ENCODE measurements at regions not wholly inside any gene's neighbourhood (a gene's known extent, or its start where the extent isn't known, plus 50 kb on each side); places are given as distances from the start of the nearest gene placed in this dataset.

DNA sequence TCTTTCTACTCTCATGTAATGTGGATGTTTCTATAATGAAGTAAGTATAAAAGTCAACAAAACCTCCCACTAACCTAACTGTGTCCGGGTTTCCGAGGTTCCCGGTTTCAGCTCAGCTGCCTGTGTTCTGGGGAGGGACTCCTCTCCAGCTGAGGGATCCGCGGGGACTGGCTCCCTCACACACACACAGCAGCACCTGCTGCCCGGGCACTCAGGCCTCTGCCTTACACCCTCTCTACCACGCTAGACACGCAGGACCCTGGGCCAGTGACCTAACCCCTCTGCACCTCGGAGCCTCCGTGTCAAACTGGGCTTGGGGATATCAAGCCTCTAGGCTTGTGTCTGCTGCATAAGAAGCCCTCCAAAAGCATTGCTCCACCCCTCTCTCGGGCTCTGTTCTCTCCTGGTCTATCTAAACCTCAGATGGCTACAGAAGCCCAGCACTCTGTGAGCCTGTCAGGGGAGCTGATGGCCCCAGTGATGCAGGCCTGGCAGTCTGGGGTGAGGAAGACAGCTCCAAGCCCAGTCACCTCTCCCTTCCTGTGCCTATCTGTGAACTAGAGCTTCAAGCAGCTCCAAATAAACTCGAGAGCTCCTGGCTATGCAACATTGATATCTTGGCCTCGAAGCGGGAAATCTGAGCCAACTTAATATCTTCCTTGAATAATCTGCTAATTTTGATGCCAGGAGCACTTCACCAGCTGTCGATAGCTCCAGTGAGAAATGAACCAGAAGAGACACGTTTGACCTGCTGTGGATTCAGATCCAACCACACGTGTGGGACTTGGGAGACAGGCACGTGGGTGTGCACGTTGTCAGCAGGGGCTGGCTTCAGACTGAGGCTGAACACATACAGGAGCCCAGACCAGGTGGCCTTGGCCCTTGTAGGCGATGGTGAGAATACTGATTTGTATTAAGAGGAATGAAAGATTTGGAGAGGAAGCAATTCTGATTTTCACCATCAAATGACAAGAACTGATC is 232.7 kb upstream of the B3GAT1 start:
- no peak for ATAC-seq
- no peak for TF ChIP-seq CSDC2 (CRISPR knock-in tag; IDR thresholded peaks at IDR 0.05)
- no peak for TF ChIP-seq ZC3H10 (CRISPR knock-in tag; IDR thresholded peaks at IDR 0.05)
- TF ChIP-seq GLIS3 (CRISPR knock-in tag; IDR thresholded peaks at IDR 0.05) = no peak
- no peak for TF ChIP-seq BACH2 (CRISPR knock-in tag; IDR thresholded peaks at IDR 0.05; ENCODE audit: borderline replicate concordance)
- no peak for TF ChIP-seq PPARA (CRISPR knock-in tag; IDR thresholded peaks at IDR 0.05; ENCODE audit: borderline replicate concordance)
- no peak for TF ChIP-seq CSRNP3 (CRISPR knock-in tag; IDR thresholded peaks at IDR 0.05)
- TF ChIP-seq ZFP30 (CRISPR knock-in tag; IDR thresholded peaks at IDR 0.05) = no peak
- TF ChIP-seq OSR1 (CRISPR knock-in tag; IDR thresholded peaks at IDR 0.05) = no peak
- no peak for TF ChIP-seq ZFP3 (CRISPR knock-in tag; IDR thresholded peaks at IDR 0.05)
- no peak for TF ChIP-seq TCF4 (CRISPR knock-in tag; IDR thresholded peaks at IDR 0.05; ENCODE audit: borderline replicate concordance)
- no peak for TF ChIP-seq ZNF565 (CRISPR knock-in tag; conservative IDR thresholded peaks at IDR 0.05; ENCODE audit: low read depth)
- no peak for TF ChIP-seq ISL1 (CRISPR knock-in tag; IDR thresholded peaks at IDR 0.05)
- no peak for TF ChIP-seq POU6F1 (CRISPR knock-in tag; IDR thresholded peaks at IDR 0.05; ENCODE audit: borderline replicate concordance, low read depth)
- TF ChIP-seq ZNF70 (CRISPR knock-in tag; IDR thresholded peaks at IDR 0.05) = no peak
- no peak for TF ChIP-seq SNAI2 (CRISPR knock-in tag; IDR thresholded peaks at IDR 0.05)

DNA sequence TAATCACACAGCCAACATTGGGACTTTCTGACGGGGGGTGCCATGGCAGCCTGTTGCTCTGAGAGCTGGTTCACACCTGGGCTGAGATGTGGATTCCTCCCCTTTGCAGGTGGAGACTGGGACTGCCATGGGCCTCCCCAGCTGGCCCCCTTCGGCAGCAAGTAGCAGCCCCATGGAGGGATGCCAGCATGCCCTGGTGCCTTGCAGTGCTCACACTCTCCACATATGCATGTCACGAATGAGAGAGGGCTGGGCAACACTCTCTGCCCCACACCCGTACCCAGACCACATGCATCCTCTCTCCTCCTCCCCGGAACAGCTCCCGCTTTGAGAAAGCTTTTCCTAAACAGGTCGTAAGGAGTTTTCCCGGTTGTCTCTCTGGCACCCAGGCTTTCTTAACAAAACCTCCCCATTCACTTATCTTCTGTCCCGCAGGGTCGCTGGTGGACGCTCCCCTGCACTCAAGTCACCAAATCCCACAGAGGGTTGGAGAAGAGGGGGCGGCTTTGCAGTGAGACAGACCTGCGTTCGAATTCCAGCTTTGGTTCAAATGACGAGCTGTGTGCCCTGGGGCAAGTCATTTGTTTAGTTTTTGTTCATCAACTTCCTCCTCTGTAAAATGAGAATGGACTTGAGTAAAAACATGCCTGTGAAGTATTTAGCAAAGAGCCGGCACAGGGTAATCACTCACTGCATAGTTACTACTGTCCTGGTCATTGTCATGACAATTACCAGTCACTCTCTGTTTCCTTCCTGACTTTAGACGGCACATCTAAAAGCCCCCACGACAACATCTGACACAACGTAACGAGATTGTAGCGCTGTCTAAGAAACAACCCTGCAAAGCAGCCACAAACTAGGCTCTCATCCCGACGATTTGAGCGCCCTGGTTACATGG is 231.3 kb upstream of the B3GAT1 start:
- TF ChIP-seq PATZ1 (CRISPR knock-in tag; IDR thresholded peaks at IDR 0.05; ENCODE audit: borderline replicate concordance) (no peak), RARB (CRISPR knock-in tag; IDR thresholded peaks at IDR 0.05) (no peak), TOX (CRISPR knock-in tag; IDR thresholded peaks at IDR 0.05; ENCODE audit: borderline replicate concordance) (no peak), SNAI2 (CRISPR knock-in tag; IDR thresholded peaks at IDR 0.05) (no peak), BACH2 (CRISPR knock-in tag; IDR thresholded peaks at IDR 0.05; ENCODE audit: borderline replicate concordance) (no peak), ZNF8 (CRISPR knock-in tag; IDR thresholded peaks at IDR 0.05) (no peak), CSRNP3 (CRISPR knock-in tag; IDR thresholded peaks at IDR 0.05) (no peak)
- TF ChIP-seq, protein P1, sequence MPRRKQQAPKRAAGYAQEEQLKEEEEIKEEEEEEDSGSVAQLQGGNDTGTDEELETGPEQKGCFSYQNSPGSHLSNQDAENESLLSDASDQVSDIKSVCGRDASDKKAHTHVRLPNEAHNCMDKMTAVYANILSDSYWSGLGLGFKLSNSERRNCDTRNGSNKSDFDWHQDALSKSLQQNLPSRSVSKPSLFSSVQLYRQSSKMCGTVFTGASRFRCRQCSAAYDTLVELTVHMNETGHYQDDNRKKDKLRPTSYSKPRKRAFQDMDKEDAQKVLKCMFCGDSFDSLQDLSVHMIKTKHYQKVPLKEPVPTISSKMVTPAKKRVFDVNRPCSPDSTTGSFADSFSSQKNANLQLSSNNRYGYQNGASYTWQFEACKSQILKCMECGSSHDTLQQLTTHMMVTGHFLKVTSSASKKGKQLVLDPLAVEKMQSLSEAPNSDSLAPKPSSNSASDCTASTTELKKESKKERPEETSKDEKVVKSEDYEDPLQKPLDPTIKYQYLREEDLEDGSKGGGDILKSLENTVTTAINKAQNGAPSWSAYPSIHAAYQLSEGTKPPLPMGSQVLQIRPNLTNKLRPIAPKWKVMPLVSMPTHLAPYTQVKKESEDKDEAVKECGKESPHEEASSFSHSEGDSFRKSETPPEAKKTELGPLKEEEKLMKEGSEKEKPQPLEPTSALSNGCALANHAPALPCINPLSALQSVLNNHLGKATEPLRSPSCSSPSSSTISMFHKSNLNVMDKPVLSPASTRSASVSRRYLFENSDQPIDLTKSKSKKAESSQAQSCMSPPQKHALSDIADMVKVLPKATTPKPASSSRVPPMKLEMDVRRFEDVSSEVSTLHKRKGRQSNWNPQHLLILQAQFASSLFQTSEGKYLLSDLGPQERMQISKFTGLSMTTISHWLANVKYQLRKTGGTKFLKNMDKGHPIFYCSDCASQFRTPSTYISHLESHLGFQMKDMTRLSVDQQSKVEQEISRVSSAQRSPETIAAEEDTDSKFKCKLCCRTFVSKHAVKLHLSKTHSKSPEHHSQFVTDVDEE (CRISPR knock-in tag; IDR thresholded peaks at IDR 0.05) = peak; percentile 53; the same call in 1 of the 2 replicates
- no peak; the same call in 2 of the 3 replicates for ATAC-seq
